Heart left ventricle (tissue), 13 donors: ENCODE measurements at regions not wholly inside any gene's neighbourhood (a gene's known extent, or its start where the extent isn't known, plus 50 kb on each side); places are given as distances from the start of the nearest gene placed in this dataset.

Experiments used
- POLR2A ChIP-seq, 2 donors: fragments of 450-650 bp; IDR thresholded peaks; one replicate each; pipeline ENCODE4 v1.6.1; 2017; ENCODE audit warnings: antibody characterized with exemption in 2 of 2, mild to moderate bottlenecking in 2 of 2, moderate library complexity in 2 of 2
- TF ChIP-seq, protein P1 (sequence below), 12 donors: fragments of 200-600 bp; sonication (generic) in 4 of 12; IDR thresholded peaks; one replicate each; pipeline versions ENCODE4 v1.5.0 to v1.8.0; 2018 to 2022; ENCODE audit warnings: antibody characterized with exemption in 12 of 12, mild to moderate bottlenecking in 5 of 12
- donor health status: ischemic (EF 13 %, LVEDD 7.1; RV severe dilation, severe dysfunction).
- donor health status: DM: no; HTN: yes; CAD: no.
- donor health status: DM: no; HTN: no; CAD: no.
- donor health status: ischemic (EF 25% LVEDD 6.9; RV normal size, moderate dysfunction).
- donor health status: ischemic (EF 25% LVEDD 5.7; RV mildly dilated, moderate dysfunction).
- donor health status: ischemic (EF 35%, LVEDD 5.7; RV mildly dilated, moderate dysfunction).
- donor health status: nonischemic (EF 11% LVEDD 7.7; RV severe dilation, severe dysfunction).
- donor health status: DM: yes; HTN: yes; CAD: no.
- donor health status: PGD.
- donor health status: ischemic (EF 29% LVEDD 5.4; RV normal size, mild dysfunction).
- donor health status: nonischemic (EF 23%, LVEDD 6.1; RV moderate dilation, normal function).

DNA sequence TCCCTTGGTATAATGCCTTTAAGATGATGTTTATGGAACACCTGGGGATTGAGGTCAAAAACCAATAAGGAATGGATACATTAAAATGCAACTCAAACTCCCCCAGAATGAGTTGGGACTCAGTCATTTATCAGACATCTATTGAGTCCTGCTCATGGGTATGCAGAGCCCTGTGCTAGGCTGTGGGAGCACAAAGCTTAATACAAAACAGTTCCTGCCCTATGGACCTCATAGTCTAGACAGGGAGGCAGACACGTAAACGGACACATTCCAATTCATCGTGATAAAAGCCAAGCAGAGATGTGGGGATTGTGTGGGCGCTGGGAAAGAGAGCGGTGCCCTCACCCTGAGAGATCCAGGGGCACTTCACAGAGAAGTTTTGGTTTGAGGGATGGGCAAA is 181.7 kb downstream of the PTEN start:
- TF ChIP-seq, protein P1, sequence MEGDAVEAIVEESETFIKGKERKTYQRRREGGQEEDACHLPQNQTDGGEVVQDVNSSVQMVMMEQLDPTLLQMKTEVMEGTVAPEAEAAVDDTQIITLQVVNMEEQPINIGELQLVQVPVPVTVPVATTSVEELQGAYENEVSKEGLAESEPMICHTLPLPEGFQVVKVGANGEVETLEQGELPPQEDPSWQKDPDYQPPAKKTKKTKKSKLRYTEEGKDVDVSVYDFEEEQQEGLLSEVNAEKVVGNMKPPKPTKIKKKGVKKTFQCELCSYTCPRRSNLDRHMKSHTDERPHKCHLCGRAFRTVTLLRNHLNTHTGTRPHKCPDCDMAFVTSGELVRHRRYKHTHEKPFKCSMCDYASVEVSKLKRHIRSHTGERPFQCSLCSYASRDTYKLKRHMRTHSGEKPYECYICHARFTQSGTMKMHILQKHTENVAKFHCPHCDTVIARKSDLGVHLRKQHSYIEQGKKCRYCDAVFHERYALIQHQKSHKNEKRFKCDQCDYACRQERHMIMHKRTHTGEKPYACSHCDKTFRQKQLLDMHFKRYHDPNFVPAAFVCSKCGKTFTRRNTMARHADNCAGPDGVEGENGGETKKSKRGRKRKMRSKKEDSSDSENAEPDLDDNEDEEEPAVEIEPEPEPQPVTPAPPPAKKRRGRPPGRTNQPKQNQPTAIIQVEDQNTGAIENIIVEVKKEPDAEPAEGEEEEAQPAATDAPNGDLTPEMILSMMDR (IDR thresholded peaks at IDR 0.05) = no peak
- no peak for TF ChIP-seq POLR2A (IDR thresholded peaks at IDR 0.05)
